ENCODE measurements at regions not wholly inside any gene's neighbourhood (a gene's known extent, or its start where the extent isn't known, plus 50 kb on each side); places are given as distances from the start of the nearest gene placed in this dataset.

- TF ChIP-seq CTCF (IDR thresholded peaks at IDR 0.05; ENCODE audit: insufficient read depth, low read length) (no peak), POLR2AphosphoS5 (IDR thresholded peaks at IDR 0.05; ENCODE audit: low read depth) (no peak)
These were observed 208.0 kb upstream of the SASH1 start for GRCh38 chr6:148134592-148134991.

All from HL-60 (cell line).